NCI-H2196 (cell line): ENCODE measurements at regions not wholly inside any gene's neighbourhood (a gene's known extent, or its start where the extent isn't known, plus 50 kb on each side); places are given as distances from the start of the nearest gene placed in this dataset.

Experiments
- DNase-seq: peaks from one replicate; lab custom pipeline; 2025; ENCODE audit not compliant: unreplicated experiment; lab: John Stamatoyannopoulos, UW

DNA sequence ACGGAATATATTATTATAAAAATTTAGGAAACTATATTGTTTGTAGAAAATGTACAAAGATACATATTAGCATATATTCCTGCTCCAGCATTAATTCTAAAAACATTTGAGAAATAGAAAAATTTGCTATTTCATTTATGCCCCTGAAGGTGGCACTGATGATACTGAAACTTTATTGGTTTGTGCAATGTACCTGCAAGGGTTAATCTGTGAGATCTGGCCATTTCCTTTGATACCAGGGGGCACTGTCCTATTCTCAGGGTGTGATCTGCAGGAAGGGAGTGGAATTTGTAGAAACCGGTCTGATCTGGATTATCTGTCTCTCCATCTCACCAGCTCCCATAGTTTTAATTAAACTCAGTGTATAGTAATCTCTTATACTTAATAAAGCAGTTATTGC lies 625.1 kb upstream of the IMPG1 start:
- DNase-seq = no peak

DNA sequence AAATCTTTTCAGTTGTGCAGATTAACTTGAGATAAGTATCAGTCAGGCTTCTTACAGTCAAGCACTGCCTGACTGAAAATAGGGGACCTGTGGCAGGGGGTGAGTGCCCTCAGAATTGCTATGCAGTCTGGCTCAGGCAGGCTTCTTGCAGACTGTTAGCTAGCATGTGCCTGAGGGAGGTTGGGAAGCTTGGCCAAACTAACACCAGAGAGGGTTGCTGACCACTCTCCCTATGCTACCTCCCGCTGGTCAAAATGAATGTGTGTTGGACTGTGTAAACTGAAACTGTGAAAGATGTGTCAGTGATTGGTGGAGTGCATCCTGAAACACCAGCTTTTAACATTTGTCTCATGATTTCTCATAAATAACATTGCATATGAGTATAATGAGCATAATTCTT lies 622.3 kb upstream of the IMPG1 start:
- no peak for DNase-seq

DNA sequence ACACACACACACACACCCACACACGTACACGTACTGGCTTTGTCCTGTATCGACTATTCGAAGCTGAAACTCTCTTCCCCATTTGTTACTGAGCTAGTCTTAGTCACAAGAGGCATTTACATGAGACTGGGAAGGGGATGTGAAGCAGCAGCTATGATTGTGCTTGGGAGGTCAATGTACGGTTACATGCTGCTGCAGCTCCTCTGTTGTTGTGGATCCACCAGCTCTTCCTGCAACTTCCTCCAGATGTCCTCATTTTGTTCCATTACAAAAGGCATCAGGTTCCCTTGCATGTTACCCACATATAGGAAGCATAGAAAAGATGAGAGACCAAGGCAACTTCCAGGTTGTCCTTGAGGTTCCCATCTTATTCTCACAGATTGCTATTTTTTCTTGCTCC lies 612.4 kb upstream of the IMPG1 start:
- no peak for DNase-seq

DNA sequence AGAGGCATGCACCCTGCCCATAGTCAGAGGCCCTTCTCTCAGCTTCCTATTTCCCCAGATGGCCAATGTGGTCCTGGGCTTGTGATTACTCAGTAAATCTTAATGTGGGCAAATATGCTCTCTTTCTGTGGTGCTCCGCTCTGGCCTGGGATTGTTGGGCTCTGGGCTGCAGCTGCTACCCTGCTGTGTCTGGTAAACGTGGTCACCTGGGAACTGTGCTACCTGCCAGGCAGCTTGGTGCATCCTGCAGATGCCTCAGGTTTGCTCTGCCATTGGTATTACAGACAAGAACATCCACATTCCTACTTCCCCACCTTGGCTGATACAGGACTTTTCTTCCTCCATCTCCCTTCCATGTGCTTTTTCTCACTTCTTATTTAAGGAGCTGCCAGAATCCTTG lies 611.5 kb upstream of the IMPG1 start:
- DNase-seq = no peak

DNA sequence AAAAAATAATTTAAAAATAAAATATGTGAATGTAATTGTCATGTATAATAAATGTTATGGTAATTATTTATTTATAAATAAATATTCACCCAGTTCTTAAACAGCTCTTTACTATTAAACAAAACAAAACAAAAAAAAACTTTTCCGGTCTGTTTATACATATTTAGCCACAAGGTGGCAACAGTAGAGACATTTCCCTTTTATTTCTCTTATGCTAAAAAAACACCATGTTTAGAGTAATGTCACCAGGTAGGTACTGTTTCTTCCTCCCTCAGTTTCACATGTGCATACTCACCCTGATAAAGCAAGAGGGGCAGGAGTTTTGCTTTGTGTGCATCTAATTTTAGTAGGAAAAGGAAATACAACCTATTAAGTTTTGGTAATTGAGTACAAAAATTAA lies 610.4 kb upstream of the IMPG1 start:
- no peak for DNase-seq

DNA sequence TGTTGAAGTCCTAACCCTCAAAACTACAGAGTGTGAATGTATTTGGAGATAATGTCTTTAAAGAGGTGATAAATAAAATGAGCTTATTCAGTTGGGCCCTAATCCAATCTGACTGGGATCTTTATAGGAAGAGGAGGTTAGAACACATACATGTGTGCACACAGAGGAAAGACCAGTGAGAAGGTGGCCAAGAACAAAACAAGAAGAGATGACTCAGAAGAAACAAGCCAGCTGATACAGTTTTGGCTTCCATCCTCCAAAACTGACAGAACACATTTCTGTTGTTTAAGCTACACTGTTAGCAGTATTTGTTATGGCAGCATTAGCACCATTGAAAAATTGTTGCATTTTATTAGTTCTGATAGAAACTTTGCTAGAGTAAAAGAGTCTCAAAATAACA lies 609.3 kb upstream of the IMPG1 start:
- no peak for DNase-seq

DNA sequence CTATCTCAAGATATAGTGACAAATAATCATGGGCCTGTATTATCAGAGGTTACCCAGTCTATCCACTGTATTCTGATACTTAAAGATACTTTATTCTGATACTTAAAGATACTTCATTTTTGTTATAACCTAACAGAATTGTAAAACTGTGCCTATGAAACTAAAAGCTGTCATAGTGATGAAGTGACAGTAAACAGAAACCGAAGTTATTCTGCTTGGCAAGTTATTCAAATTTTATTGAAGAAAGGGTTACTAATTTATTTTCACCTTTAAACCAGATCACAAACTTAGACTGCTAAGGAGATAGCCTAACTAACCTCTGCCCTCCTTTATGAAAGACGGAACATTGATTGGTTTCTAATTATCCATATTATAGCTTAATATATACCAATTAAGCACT lies 604.6 kb upstream of the IMPG1 start:
- no peak for DNase-seq

DNA sequence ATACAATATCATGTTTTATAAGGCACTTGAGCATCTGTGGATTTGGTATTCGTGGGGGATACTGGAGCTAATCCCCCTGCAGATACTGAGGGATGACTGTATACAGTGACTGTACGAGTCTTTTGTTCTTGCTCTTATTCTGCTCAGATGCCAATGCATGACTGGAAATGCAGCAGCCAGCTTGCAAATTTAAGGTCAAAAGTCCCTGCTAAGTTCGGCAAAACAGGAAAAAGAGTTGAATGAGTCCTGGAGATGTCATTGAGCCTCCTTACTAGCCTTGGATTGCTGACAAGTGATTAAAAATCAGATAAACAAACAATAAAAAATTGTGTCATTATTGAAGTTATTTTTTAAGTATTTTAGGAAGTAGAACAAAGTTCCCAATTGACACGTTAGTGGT lies 599.3 kb upstream of the IMPG1 start:
- DNase-seq = no peak

DNA sequence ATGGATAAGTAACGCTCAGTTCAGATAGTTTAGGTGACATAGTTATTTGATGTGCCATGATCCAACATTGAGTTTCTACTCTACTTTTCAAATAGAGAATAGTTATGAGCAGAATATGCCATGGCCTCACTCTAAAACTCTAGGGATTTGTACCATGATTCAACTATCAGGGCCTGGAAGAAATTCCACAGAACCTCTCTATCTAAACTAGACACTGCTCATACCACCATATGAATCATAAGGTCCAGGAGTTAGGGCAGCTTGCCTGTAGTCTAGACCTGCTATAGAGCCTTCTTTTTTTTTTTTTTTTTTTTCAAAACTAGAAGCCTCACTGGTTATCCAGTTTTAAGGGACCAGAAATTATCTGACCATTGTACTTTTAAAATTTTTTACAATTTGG lies 571.8 kb upstream of the IMPG1 start:
- no peak for DNase-seq

DNA sequence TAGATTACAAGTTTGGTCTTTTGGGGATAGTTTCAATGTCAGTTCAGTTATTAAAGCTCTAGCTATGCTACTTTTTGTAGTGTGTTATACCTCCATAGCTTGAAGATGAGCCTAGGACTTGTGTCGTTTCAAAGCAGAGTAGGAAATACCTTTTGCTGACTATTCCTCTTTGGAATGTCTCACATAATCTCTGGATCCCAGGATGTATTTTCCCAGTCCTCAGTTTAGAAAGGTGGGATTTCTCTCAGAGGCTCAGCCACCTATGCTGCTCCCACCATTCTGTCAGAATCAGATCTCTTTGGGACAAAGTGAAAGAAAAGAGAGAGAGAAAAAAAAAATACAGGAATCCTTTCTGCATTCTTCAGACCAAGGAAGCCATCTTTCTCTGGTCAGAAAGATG lies 567.5 kb upstream of the IMPG1 start:
- no peak for DNase-seq

DNA sequence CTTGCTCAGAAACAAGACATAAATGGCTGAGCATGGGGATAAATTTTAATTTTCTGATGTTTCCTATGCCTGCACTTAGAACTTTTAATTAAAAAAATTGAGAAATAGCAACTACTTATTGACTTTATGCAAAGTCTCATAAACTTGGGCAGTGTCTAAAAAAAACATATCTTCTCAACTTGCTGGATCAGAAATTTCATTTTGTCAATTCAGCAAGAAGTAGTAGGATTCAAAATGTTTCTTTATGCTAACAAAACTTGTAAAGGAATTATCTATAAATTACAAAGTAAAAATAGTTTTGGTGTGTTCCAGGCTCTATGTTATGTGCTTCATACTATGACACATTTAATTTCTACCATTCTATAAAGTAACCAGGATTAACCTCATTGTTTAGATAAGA lies 562.2 kb upstream of the IMPG1 start:
- DNase-seq = no peak

DNA sequence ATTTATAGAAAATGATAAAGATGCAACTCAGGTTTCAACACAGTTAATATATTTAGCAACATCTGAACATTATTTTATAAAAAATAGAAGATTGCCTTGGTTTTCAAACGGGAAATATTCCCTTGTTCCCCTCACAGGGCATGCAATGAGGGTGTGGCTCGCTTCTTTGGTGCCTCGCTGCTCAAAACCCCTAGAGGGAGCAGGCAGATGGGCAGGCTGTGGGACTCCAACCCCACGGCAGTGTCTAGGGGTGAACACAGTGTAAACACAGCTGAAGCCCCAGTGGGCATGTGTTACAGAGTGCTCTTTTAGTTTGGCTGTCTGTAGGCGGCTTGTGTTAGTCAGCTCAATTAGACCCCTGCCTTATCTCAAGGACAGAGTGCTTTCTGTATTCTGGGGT lies 560.8 kb upstream of the IMPG1 start:
- no peak for DNase-seq

DNA sequence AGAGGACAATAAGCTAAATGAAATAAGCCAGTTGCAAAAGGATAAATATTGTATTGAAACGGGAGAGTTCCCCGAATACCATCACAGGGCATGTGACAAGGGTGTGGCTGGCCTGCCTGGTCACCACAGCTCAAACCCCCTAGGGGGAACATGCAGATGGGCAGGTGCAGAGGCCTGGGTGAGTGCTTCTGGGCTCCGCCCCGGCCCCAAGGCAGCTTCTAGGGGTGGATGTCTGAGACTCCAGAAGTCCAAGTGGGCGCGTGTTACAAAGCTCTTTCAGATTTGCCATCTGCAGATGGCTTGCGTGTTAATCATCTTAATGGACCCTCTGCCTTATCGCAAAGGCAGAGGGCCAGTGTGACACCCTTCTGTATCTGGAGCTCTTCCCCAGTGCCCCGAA lies 559.2 kb upstream of the IMPG1 start:
- no peak for DNase-seq

DNA sequence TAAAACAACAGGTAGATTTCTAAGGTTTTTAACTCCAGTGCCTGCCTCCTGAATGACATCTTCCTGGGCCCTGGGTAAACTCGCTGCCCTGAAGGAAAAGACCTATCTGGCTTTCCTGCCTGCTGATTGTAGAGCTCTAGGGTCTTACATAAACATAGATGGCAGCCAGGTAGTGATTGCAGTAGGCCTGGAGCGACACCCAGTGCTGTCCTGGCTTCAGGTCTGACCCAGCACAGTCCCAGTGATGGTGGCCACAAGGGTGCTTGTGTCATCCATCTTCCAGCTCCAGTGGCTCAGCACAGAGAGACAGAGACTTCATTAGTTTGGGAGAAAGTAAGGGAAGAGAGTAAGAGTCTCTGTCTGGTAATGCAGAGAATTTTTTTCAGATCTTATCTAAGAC lies 542.9 kb upstream of the IMPG1 start:
- DNase-seq = no peak

DNA sequence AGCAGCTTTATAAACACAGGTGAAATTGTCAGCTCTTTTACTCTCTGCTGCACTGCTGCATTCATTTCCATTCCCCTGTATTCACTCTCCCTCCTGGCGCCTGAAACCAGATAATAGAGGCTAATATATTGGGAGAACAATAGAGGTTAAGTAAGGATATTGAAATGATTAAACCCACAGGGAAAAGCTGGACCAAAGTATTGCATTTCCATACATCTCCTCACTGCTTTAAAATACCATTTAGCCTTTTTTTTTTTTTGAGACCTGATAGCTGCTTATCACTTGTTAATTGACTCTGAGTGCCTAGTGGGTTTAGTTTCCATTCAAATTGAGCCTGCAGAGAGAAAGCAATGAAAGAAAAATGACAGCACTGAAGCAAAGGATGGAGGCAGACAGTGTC lies 540.5 kb upstream of the IMPG1 start:
- DNase-seq = no peak

DNA sequence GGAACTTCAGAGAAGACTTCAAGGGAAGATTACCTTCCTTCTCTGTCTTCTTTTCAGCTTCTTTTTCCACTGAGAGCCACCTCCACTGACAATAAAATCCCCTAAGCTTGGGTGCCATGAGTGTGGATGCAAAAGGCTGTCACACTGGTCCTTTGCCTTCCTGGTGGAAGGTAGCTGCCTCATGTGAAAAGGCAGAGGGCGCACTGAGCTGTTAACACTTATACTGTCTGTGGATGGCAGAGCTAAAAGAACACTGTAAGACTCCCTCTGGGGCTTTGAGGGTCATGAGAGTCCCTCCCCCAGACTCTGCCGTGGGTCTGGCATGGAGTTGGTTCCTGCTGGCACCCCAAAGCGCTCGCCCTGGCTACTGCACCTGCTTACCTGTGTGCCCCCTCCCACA lies 536.7 kb upstream of the IMPG1 start:
- no peak for DNase-seq

DNA sequence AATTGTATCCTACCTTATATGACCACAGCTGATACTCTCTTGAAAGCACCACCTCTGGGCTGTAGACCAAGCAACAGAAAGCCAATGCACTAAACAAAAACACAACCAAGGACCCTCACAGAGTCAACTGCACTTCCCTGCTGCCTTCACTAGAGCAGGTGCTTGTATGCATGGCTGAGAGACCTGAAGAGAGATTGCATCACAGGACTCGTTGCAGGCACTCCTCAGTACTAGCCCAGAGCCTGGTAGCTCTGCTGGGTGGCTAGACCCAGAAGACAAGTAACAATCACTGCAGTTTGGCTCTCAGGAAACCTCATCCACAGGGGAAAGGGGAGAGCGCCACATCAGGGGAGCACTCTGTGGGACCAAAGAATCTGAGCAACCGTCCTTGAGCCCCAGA lies 521.6 kb upstream of the IMPG1 start:
- no peak for DNase-seq

DNA sequence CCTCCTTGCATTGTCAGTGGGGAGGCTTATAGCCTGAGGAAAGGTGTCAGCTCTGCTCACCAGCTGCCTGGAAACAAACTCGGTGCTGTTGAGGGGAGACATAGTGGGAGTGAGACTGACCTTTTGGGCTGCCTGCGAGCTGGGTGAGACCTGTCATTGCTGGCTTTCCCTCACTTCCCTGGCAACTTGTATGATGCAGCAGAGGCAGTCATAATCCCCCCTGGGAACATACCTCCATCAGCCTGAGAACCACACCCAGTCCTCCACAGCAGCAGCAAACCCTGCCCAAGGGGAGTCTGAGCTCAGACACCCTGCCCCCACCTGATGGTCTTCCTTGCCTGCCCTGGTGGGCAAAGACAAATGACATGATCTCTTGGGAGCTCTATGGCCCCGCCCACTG lies 521.2 kb upstream of the IMPG1 start:
- DNase-seq = no peak

DNA sequence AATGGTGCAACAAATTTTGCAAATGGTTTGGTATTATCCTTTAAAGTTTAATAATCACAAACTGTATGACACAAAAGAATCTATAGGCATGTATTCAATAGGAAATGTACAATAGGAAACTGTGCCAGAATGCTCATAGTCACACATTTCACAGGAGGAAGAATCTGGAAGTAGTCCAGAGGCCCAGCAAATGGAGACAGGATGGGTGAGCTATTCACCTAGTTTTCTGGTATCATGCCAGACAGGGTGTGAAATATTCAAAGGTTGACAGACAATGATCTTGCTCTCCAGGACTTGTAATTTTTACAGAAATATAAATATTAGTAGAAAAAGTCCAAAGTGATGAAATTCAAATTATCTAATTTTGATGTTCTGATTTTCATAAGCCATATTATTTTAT lies 520.1 kb upstream of the IMPG1 start:
- no peak for DNase-seq

DNA sequence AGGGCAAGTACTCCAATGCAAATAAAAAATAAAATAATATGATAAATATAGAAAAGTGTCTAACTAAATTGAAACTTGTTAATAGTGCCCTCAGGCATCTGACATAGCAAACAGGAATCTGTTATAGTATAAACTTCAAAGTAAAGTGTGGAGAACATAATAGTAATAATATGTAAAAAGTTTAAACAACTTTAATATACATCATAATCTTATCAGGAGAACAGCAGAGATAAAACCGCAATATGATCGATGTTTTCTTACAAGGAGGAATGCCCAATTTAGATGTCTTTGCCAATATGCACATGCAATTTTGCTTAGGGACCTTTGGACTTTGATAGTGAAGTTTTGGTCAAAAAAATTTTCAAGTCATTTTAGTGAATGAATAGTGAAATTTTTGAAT lies 514.8 kb upstream of the IMPG1 start:
- DNase-seq = no peak

DNA sequence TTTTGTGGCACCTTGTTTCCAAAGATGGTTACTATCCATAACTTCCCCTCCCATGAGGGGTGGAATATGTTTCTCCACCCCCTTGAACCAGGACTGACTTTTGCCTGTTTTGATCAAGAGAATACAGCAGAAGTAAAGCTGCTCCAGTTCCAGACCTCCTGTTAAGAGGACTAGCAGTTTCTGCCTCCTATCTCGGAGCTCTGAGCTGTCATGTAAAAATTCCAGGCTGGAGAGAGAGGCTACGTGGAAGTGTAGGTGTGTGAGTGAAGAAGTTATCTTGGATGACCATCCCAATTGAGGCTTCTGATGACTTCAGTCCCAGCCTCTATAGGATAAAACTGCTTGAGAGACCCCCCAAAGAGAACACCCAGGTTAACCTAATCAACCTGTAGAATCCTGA lies 511.7 kb upstream of the IMPG1 start:
- DNase-seq = no peak

DNA sequence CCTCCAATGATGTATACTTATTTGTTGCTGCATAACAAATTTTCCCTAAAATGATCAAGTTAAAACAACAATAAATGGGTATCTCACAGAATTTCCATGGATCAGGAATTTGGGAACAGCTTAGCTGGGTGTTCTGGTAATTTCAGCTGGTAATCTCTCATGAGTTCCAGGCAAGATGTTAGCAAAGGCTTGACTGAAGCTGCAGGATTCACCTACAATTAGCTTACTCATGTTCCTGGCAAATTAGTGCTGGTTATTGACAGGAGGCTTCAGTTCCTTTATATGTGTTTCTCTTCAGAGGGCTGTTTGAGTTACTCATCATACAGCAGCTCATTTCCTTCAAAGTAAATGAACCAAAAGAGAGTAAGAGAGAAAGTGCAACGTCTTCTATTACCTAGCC lies 506.3 kb upstream of the IMPG1 start:
- DNase-seq = no peak

DNA sequence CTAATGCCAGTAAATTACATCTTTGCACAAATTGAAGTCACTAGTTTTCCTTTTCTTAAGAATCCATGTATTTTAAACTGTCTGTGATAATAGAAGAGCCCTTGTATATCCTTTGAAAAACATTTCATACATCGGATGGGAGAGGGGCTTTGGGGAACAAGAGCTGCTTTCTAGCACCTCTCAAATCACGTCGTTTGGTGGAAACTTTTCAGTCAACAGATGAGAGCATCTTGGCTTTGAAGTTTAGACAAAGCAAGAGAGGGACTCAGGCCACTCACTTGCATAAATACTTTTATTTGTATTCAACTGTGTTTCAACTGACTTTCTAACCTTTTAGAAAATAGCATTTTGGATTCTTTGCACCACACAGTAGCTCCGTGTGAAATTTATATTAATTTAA lies 502.3 kb upstream of the IMPG1 start:
- no peak for DNase-seq

DNA sequence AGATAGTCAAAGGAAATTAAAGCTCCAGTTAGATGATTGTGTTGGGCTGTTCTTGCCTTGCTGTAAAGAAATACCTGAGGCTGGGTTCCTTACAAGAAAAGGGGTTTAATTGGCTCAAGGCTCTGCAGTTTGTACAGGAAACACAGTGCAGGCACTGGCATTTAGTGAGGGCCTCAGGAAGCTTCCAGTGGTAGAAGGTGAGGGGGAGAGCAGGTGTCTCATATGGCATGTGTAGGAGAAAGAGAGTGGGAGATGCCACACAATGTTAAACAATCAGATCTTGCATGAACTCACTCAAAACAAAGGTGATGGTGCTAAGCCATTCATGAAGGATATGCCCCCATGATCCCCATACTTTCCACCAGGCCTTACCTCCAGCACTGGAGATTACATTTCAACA lies 493.5 kb upstream of the IMPG1 start:
- DNase-seq = no peak
